Smooth muscle cell (in vitro differentiated cells): ENCODE measurements at regions not wholly inside any gene's neighbourhood (a gene's known extent, or its start where the extent isn't known, plus 50 kb on each side); places are given as distances from the start of the nearest gene placed in this dataset.

Experiments used
- DNase-seq: peaks from one replicate; lab custom pipeline; 2025; ENCODE audit not compliant: unreplicated experiment; lab: John Stamatoyannopoulos, UW
- H2AFZ ChIP-seq: fragments of 200-600 bp; sonication (generic); 2 replicates; pipeline ENCODE4 v1.6.0; 2016; ENCODE audit warnings: antibody characterized with exemption, low read depth, mild to moderate bottlenecking
- H3F3A ChIP-seq: fragments of 200-600 bp; sonication (generic); 2 replicates; pipeline ENCODE4 v1.6.0; 2017; ENCODE audit warnings: antibody characterized with exemption, low read depth
- H3K27ac ChIP-seq: fragments of 200-600 bp; sonication (generic); 2 replicates; pipeline ENCODE4 v1.5.1; 2016; ENCODE audit warnings: low read depth, mild to moderate bottlenecking
- H3K27me3 ChIP-seq: fragments of 200-600 bp; sonication (generic); 2 replicates; pipeline ENCODE4 v1.6.1; 2016; ENCODE audit warnings: low read depth, mild to moderate bottlenecking
- H3K36me3 ChIP-seq: fragments of 200-600 bp; sonication (generic); 2 replicates; pipeline ENCODE4 v1.5.1; 2016; ENCODE audit warnings: low read depth
- H3K4me1 ChIP-seq: fragments of 200-600 bp; sonication (generic); 2 replicates; pipeline ENCODE4 v1.5.1; 2016; ENCODE audit warnings: low read depth
- H3K4me2 ChIP-seq: fragments of 200-600 bp; sonication (generic); 2 replicates; pipeline ENCODE4 v1.6.0; 2016; ENCODE audit warnings: mild to moderate bottlenecking
- H3K4me3 ChIP-seq: fragments of 200-600 bp; sonication (generic); 2 replicates; pipeline ENCODE4 v1.5.1; 2016; ENCODE audit warnings: mild to moderate bottlenecking
- H3K79me2 ChIP-seq: fragments of 200-600 bp; sonication (generic); 2 replicates; pipeline ENCODE4 v1.6.0; 2016; ENCODE audit warnings: low read depth, mild to moderate bottlenecking
- H3K9ac ChIP-seq: fragments of 200-600 bp; sonication (generic); 2 replicates; pipeline ENCODE4 v1.6.0; 2016; ENCODE audit warnings: low read depth
- H3K9me3 ChIP-seq: fragments of 200-600 bp; sonication (generic); replicated peaks from 2 replicates; pipeline ENCODE4 v1.5.1; 2016; ENCODE audit warnings: low read depth
- H4K20me1 ChIP-seq: fragments of 200-600 bp; sonication (generic); 2 replicates; pipeline ENCODE4 v1.6.0; 2016; ENCODE audit warnings: low read depth
- WGBS: methylation state at CpG from one replicate; pipeline ENCODE4 v1.1.7; 2016; ENCODE audit warnings: low lambda C conversion rate; 5-methylcytosine and 5-hydroxymethylcytosine counted together
- TF ChIP-seq, protein P1 (sequence below): fragments of 200-600 bp; sonication (generic); IDR thresholded peaks from 2 replicates; pipeline ENCODE4 v1.5.1; 2017; ENCODE audit warnings: borderline replicate concordance, mild to moderate bottlenecking, antibody characterized with exemption; ENCODE audit not compliant: insufficient read depth, poor library complexity, severe bottlenecking

DNA sequence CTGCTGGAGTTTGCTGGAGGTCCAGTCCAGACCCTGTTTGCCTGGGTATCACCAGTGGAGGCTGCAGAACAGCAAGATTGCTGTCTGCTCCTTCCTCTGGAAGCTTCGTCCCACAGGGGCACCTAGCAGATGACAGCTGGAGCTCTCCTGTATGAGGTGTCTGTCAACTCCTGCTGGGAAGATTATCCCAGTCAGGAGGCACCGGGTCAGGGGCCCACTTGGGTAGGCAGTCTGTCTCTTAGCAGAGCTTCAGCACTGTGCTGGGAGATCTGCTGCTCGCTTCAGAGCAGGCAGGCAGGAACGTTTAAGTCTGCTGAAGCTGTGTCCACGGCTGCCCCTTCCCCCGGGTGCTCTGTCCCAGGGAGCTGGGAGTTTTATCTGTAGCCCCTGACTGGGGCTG is 96.8 kb upstream of the SLC35F1 start:
- H3K36me3 ChIP-seq = no peaks in the 10 kb centered on the region
- 83% methylated on average over 6 of the region's 6 CpGs for WGBS

DNA sequence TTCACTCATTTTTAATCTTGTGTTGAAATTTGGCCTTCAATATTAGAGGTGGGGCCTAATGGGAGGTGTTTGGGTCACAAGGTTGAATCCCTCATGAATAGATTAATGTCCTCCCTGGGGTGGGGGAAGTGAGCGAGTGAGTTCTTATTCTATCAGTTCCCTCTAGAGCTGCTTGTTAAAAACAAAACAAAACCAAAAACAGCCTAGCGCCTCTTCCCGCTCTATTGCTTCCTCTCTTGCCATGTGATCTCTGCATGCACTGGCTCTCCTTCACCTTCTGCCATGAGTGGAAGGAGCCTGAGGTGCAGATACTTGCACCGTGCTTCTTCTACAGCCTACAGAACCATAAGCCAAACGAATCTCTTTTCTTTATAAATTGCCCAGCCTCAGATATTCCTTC is 89.6 kb upstream of the SLC35F1 start:
- H3K79me2 ChIP-seq = no peaks in the 10 kb centered on the region
- no peaks in the 10 kb centered on the region for H4K20me1 ChIP-seq
- no peaks in the 10 kb centered on the region for H3K4me1 ChIP-seq
- no peaks in the 10 kb centered on the region for H3K9me3 ChIP-seq
- no peaks in the 10 kb centered on the region for H3K27me3 ChIP-seq
- DNase-seq = no peak
- H3K36me3 ChIP-seq = no peaks in the 10 kb centered on the region
- H3K4me2 ChIP-seq = no peak overlapping the region
- no peaks in the 10 kb centered on the region for H3F3A ChIP-seq
- H3K4me3 ChIP-seq = no peak overlapping the region
- no peak overlapping the region for H3K9ac ChIP-seq
- TF ChIP-seq, protein P1, sequence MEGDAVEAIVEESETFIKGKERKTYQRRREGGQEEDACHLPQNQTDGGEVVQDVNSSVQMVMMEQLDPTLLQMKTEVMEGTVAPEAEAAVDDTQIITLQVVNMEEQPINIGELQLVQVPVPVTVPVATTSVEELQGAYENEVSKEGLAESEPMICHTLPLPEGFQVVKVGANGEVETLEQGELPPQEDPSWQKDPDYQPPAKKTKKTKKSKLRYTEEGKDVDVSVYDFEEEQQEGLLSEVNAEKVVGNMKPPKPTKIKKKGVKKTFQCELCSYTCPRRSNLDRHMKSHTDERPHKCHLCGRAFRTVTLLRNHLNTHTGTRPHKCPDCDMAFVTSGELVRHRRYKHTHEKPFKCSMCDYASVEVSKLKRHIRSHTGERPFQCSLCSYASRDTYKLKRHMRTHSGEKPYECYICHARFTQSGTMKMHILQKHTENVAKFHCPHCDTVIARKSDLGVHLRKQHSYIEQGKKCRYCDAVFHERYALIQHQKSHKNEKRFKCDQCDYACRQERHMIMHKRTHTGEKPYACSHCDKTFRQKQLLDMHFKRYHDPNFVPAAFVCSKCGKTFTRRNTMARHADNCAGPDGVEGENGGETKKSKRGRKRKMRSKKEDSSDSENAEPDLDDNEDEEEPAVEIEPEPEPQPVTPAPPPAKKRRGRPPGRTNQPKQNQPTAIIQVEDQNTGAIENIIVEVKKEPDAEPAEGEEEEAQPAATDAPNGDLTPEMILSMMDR = no peak
- WGBS = 89% methylated on average over 5 of the region's 5 CpGs
- H3K27ac ChIP-seq = no peak overlapping the region
- H2AFZ ChIP-seq = no peak overlapping the region

More for the DNA sequence above, 96.8 kb upstream of the SLC35F1 start:
- no peaks in the 10 kb centered on the region for H4K20me1 ChIP-seq
- H3F3A ChIP-seq = no peaks in the 10 kb centered on the region
- H3K79me2 ChIP-seq = no peaks in the 10 kb centered on the region
- no peaks in the 10 kb centered on the region for H3K9me3 ChIP-seq
- H3K4me1 ChIP-seq = no peaks in the 10 kb centered on the region
- TF ChIP-seq, protein P1 = no peak
- no peak overlapping the region for H3K9ac ChIP-seq
- H2AFZ ChIP-seq = no peak overlapping the region
- no peak for DNase-seq
- no peak overlapping the region for H3K4me2 ChIP-seq
- no peak overlapping the region for H3K27ac ChIP-seq
- no peak overlapping the region for H3K4me3 ChIP-seq
- H3K27me3 ChIP-seq = no peaks in the 10 kb centered on the region

DNA sequence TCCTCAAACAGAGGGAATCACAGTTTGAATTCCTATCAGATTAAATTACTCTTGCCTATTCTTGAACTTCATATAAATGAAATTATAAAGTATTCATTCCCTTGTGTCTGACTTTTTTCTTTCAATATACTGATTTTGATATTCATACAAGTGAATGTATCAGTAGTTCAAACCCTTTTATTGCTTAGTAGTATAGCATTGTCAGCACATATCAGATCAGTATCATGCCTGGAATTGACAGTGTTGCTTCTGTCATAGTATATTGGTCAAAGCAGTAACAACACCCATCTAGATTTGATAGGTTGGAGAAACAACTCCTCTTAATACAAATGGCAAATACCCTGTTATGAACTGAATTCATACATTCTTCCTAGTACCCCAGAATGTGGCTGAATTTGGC is 89.1 kb upstream of the SLC35F1 start:
- TF ChIP-seq, protein P1 = no peak
- Histone ChIP-seq H3K36me3 (no peaks in the 10 kb centered on the region), H4K20me1 (no peaks in the 10 kb centered on the region), H3K79me2 (no peaks in the 10 kb centered on the region), H3K4me3 (no peak overlapping the region), H3K27me3 (no peaks in the 10 kb centered on the region), H3K9me3 (no peaks in the 10 kb centered on the region), H3K27ac (no peak overlapping the region), H3K9ac (no peak overlapping the region), H3K4me2 (no peak overlapping the region), H2AFZ (no peak overlapping the region), H3K4me1 (no peaks in the 10 kb centered on the region), H3F3A (no peaks in the 10 kb centered on the region)
- DNase-seq = no peak

DNA sequence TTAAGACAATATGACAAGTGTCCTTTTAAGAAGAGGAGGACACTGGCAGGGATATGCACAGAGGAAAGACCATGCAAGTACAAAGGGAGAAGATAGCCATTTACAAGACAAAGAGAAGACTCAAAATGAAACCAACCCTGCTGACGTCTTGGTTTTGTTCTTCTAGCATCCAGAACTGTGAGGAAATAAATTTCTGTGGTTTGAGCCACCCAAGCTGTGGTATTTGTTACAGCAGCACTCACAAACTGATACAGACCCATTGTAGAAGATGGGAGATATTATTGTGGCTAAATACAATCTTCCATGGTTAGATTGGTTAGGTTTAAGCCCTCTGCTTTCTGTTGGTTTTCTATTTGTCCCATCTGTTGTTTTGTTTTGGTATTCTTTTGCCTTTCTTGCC is 88.6 kb upstream of the SLC35F1 start:
- no peak overlapping the region for H3K4me2 ChIP-seq

More for the DNA sequence above, 88.6 kb upstream of the SLC35F1 start:
- Histone ChIP-seq H3K4me3 (no peak overlapping the region), H2AFZ (no peak overlapping the region), H3K4me1 (no peaks in the 10 kb centered on the region), H3K36me3 (no peaks in the 10 kb centered on the region), H3K27ac (no peak overlapping the region), H3K9me3 (no peaks in the 10 kb centered on the region), H3K9ac (no peak overlapping the region), H3K79me2 (no peaks in the 10 kb centered on the region), H3F3A (no peaks in the 10 kb centered on the region), H3K27me3 (no peaks in the 10 kb centered on the region), H4K20me1 (no peaks in the 10 kb centered on the region)
- WGBS = 50% methylated on average over 1 of the region's 1 CpG
- TF ChIP-seq, protein P1 = no peak
- no peak for DNase-seq
